ENCODE measurements at regions not wholly inside any gene's neighbourhood (a gene's known extent, or its start where the extent isn't known, plus 50 kb on each side); places are given as distances from the start of the nearest gene placed in this dataset.
"Not testable (repeated sequence)": the region's sequence is repeated elsewhere in the genome, so short reads cannot be mapped to it uniquely, and the experiment has no call there.

- Histone ChIP-seq H3K4me3 (ENCODE audit: low read length) (no peak overlapping the region), H2AFZ (ENCODE audit: low read depth, low read length) (no peak overlapping the region), H3K9me3 (ENCODE audit: low read length) (peaks cover 2% of the 10 kb centered on the region), H3K4me1 (ENCODE audit: insufficient read depth, low read length) (peaks cover 15% of the 10 kb centered on the region), H3K27me3 (ENCODE audit: insufficient read depth, low read length) (peaks cover 10% of the 10 kb centered on the region), H3K36me3 (ENCODE audit: insufficient read depth, low read length) (no peaks in the 10 kb centered on the region)
Observed at GRCh38 chr17:64773386-64773835, 111.3 kb upstream of the SMURF2 start.

- Histone ChIP-seq H3K4me3 (ENCODE audit: low read length) (no peak overlapping the region), H3K9me3 (ENCODE audit: low read length) (peaks cover 2% of the 10 kb centered on the region), H2AFZ (ENCODE audit: low read depth, low read length) (no peak overlapping the region), H3K36me3 (ENCODE audit: insufficient read depth, low read length) (no peaks in the 10 kb centered on the region), H3K4me1 (ENCODE audit: insufficient read depth, low read length) (peaks cover 9% of the 10 kb centered on the region), H3K27me3 (ENCODE audit: insufficient read depth, low read length) (peaks cover 4% of the 10 kb centered on the region)
Observed at GRCh38 chr17:64772845-64773299, 110.8 kb upstream of the SMURF2 start.

GRCh38 chr17:64771980-64772844 is 110.1 kb upstream of the SMURF2 start:
- H3K36me3 ChIP-seq (ENCODE audit: insufficient read depth, low read length) = no peaks in the 10 kb centered on the region
- peaks cover 2% of the 10 kb centered on the region for H3K9me3 ChIP-seq (ENCODE audit: low read length)
- no peaks in the 10 kb centered on the region for H3K27me3 ChIP-seq (ENCODE audit: insufficient read depth, low read length)
- H3K4me3 ChIP-seq (ENCODE audit: low read length) = no peak overlapping the region
- no peak overlapping the region for H2AFZ ChIP-seq (ENCODE audit: low read depth, low read length)
- H3K4me1 ChIP-seq (ENCODE audit: insufficient read depth, low read length) = peaks cover 3% of the 10 kb centered on the region

DNA sequence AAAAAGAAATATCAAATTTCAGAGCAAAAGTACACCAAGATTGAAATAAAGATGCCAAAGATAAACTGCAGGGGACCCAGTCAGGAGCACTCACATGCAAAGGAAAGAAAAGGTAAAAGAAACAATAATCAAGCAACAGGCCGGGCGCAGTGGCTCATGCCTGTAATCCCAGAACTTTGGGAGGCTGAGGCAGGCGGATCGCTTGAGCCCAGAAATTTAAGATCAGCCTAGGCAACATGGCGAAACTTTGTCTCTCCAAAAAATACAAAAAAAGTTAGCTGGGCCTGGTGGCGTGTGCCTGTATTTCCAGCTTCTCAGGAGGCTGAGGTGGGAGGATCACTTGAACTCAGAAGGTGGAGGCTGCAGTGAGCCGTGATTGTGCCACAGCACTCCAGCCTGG is 107.6 kb upstream of the SMURF2 start:
- no peaks in the 10 kb centered on the region for H3K27me3 ChIP-seq (ENCODE audit: insufficient read depth, low read length)
- H2AFZ ChIP-seq (ENCODE audit: low read depth, low read length) = no peak overlapping the region
- peaks cover 2% of the 10 kb centered on the region for H3K9me3 ChIP-seq (ENCODE audit: low read length)
- no peak overlapping the region for H3K4me3 ChIP-seq (ENCODE audit: low read length)
- H3K4me1 ChIP-seq (ENCODE audit: insufficient read depth, low read length) = no peaks in the 10 kb centered on the region
- no peaks in the 10 kb centered on the region for H3K36me3 ChIP-seq (ENCODE audit: insufficient read depth, low read length)

- no peaks in the 10 kb centered on the region for H3K27me3 ChIP-seq (ENCODE audit: insufficient read depth, low read length)
- no peaks in the 10 kb centered on the region for H3K4me1 ChIP-seq (ENCODE audit: insufficient read depth, low read length)
- no peak overlapping the region for H3K4me3 ChIP-seq (ENCODE audit: low read length)
- no peaks in the 10 kb centered on the region for H3K36me3 ChIP-seq (ENCODE audit: insufficient read depth, low read length)
- H2AFZ ChIP-seq (ENCODE audit: low read depth, low read length) = no peak overlapping the region
- peaks cover 2% of the 10 kb centered on the region for H3K9me3 ChIP-seq (ENCODE audit: low read length)
Observed at GRCh38 chr17:64767269-64767997, 105.3 kb upstream of the SMURF2 start.

GRCh38 chr17:64765191-64765889 is 103.2 kb upstream of the SMURF2 start:
- no peak overlapping the region for H3K4me3 ChIP-seq (ENCODE audit: low read length)
- no peaks in the 10 kb centered on the region for H3K4me1 ChIP-seq (ENCODE audit: insufficient read depth, low read length)
- no peaks in the 10 kb centered on the region for H3K9me3 ChIP-seq (ENCODE audit: low read length)
- no peak overlapping the region for H2AFZ ChIP-seq (ENCODE audit: low read depth, low read length)
- no peaks in the 10 kb centered on the region for H3K27me3 ChIP-seq (ENCODE audit: insufficient read depth, low read length)
- H3K36me3 ChIP-seq (ENCODE audit: insufficient read depth, low read length) = no peaks in the 10 kb centered on the region

- Histone ChIP-seq H3K36me3 (ENCODE audit: insufficient read depth, low read length) (peaks cover 13% of the 10 kb centered on the region), H3K9me3 (ENCODE audit: low read length) (no peaks in the 10 kb centered on the region), H3K4me1 (ENCODE audit: insufficient read depth, low read length) (no peaks in the 10 kb centered on the region), H3K4me3 (ENCODE audit: low read length) (no peak overlapping the region), H3K27me3 (ENCODE audit: insufficient read depth, low read length) (no peaks in the 10 kb centered on the region), H2AFZ (ENCODE audit: low read depth, low read length) (no peak overlapping the region)
Observed at GRCh38 chr17:64750891-64751677, 89.0 kb upstream of the SMURF2 start.

DNA sequence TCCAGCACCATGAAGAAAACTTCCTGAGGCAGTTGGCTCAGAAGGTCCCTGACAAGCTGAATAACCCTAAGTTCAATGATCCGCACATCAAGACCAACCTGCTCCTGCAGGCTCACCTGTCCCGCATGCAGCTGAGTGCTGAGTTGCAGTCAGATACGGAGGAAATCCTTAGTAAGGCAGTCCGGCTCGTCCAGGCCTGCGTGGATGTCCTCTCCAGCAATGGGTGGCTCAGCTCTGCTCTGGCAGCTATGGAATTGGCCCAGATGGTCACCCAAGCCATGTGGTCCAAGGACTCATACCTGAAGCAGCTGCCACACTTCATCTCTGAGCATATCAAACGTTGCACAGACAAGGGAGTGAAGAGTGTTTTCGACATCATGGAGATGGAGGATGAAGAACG is 88.4 kb upstream of the SMURF2 start:
- Histone ChIP-seq H3K9me3 (ENCODE audit: low read length) (no peaks in the 10 kb centered on the region), H3K4me3 (ENCODE audit: low read length) (no peak overlapping the region), H2AFZ (ENCODE audit: low read depth, low read length) (no peak overlapping the region), H3K36me3 (ENCODE audit: insufficient read depth, low read length) (peaks cover 13% of the 10 kb centered on the region), H3K4me1 (ENCODE audit: insufficient read depth, low read length) (no peaks in the 10 kb centered on the region), H3K27me3 (ENCODE audit: insufficient read depth, low read length) (no peaks in the 10 kb centered on the region)

GRCh38 chr17:64749306-64749705 is 87.2 kb upstream of the SMURF2 start:
- H3K4me1 ChIP-seq (ENCODE audit: insufficient read depth, low read length) = no peaks in the 10 kb centered on the region
- H3K36me3 ChIP-seq (ENCODE audit: insufficient read depth, low read length) = peaks cover 13% of the 10 kb centered on the region
- H2AFZ ChIP-seq (ENCODE audit: low read depth, low read length) = no peak overlapping the region
- no peak overlapping the region for H3K4me3 ChIP-seq (ENCODE audit: low read length)
- no peaks in the 10 kb centered on the region for H3K27me3 ChIP-seq (ENCODE audit: insufficient read depth, low read length)
- H3K9me3 ChIP-seq (ENCODE audit: low read length) = no peaks in the 10 kb centered on the region

GRCh38 chr17:64747938-64748540 is 85.9 kb upstream of the SMURF2 start:
- peaks cover 10% of the 10 kb centered on the region for H3K36me3 ChIP-seq (ENCODE audit: insufficient read depth, low read length)
- no peak overlapping the region for H3K4me3 ChIP-seq (ENCODE audit: low read length)
- no peaks in the 10 kb centered on the region for H3K4me1 ChIP-seq (ENCODE audit: insufficient read depth, low read length)
- no peak overlapping the region for H2AFZ ChIP-seq (ENCODE audit: low read depth, low read length)
- no peaks in the 10 kb centered on the region for H3K27me3 ChIP-seq (ENCODE audit: insufficient read depth, low read length)
- no peaks in the 10 kb centered on the region for H3K9me3 ChIP-seq (ENCODE audit: low read length)

GRCh38 chr17:64742326-64742725 is 80.2 kb upstream of the SMURF2 start:
- Histone ChIP-seq H3K36me3 (ENCODE audit: insufficient read depth, low read length) (no peaks in the 10 kb centered on the region), H3K4me3 (ENCODE audit: low read length) (no peak overlapping the region), H3K4me1 (ENCODE audit: insufficient read depth, low read length) (no peaks in the 10 kb centered on the region), H3K27me3 (ENCODE audit: insufficient read depth, low read length) (no peaks in the 10 kb centered on the region), H2AFZ (ENCODE audit: low read depth, low read length) (no peak overlapping the region), H3K9me3 (ENCODE audit: low read length) (no peaks in the 10 kb centered on the region)

DNA sequence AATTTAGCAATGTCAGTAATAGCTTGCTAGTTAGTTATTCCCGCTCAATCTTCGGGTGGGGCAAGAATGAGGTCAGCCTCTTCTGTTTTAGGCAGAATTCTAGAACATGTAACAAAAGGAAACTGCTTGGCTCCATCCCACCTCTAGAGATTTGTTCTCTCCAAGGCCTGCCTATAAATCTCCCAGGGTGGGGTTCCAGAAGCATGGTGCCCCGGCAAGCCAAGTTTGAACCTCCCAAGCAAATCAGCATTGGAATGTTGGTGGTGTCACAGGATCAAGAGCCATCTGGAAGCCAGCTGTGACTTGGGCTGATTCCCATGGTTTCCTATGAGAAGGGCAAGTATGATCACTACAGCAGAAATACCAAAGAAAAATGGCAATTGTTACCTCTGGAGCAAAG is 79.8 kb upstream of the SMURF2 start:
- H3K9me3 ChIP-seq (ENCODE audit: low read length); H3K27me3 ChIP-seq (ENCODE audit: insufficient read depth, low read length); H3K36me3 ChIP-seq (ENCODE audit: insufficient read depth, low read length); H3K4me1 ChIP-seq (ENCODE audit: insufficient read depth, low read length); H3K4me3 ChIP-seq (ENCODE audit: low read length); H2AFZ ChIP-seq (ENCODE audit: low read depth, low read length): not testable (repeated sequence)

All from neuron (in vitro differentiated cells).